NCI-H146 (cell line): ENCODE measurements at regions not wholly inside any gene's neighbourhood (a gene's known extent, or its start where the extent isn't known, plus 50 kb on each side); places are given as distances from the start of the nearest gene placed in this dataset.
"Not testable (repeated sequence)": the region's sequence is repeated elsewhere in the genome, so short reads cannot be mapped to it uniquely, and the experiment has no call there.

Experiments
- DNase-seq: peaks from one replicate; lab custom pipeline; 2025; lab: John Stamatoyannopoulos, UW

- DNase-seq = no peak
Observed at GRCh38 chr10:9399275-9399983, 1344.9 kb downstream of the GATA3 start.

GRCh38 chr10:9402067-9402466, 1347.6 kb downstream of the GATA3 start:
- DNase-seq = peak; percentile 49

GRCh38 chr10:9402507-9403195, 1348.2 kb downstream of the GATA3 start:
- DNase-seq = not testable (repeated sequence)

GRCh38 chr10:9407201-9407600, 1352.7 kb downstream of the GATA3 start:
- not testable (repeated sequence) for DNase-seq

GRCh38 chr10:9416331-9416730, 1361.8 kb downstream of the GATA3 start:
- DNase-seq = no peak

- no peak for DNase-seq
Observed at GRCh38 chr10:9419757-9420156, 1365.3 kb downstream of the GATA3 start.

GRCh38 chr10:9427209-9427608, 1372.7 kb downstream of the GATA3 start:
- DNase-seq = no peak

GRCh38 chr10:9437131-9437530, 1382.6 kb downstream of the GATA3 start:
- DNase-seq = no peak

GRCh38 chr10:9443758-9444157, 1389.3 kb downstream of the GATA3 start:
- DNase-seq = no peak

GRCh38 chr10:9449530-9449929, 1395.0 kb downstream of the GATA3 start:
- no peak for DNase-seq

GRCh38 chr10:9450801-9451200, 1396.3 kb downstream of the GATA3 start:
- DNase-seq = no peak

GRCh38 chr10:9451211-9451773, 1396.8 kb downstream of the GATA3 start:
- DNase-seq = no peak

GRCh38 chr10:9452056-9452455, 1397.6 kb downstream of the GATA3 start:
- no peak for DNase-seq

- DNase-seq = not testable (repeated sequence)
Observed at GRCh38 chr10:9453871-9454270, 1399.4 kb downstream of the GATA3 start.

- DNase-seq = no peak
Observed at GRCh38 chr10:9469663-9470205, 1415.2 kb downstream of the GATA3 start.

- DNase-seq = no peak
Observed at GRCh38 chr10:9470581-9470980, 1416.1 kb downstream of the GATA3 start.

- no peak for DNase-seq
Observed at GRCh38 chr10:9501944-9502343, 1447.5 kb downstream of the GATA3 start.

GRCh38 chr10:9504227-9504626, 1449.7 kb downstream of the GATA3 start:
- no peak for DNase-seq

GRCh38 chr10:9505546-9505945, 1451.1 kb downstream of the GATA3 start:
- DNase-seq = no peak

- no peak for DNase-seq
Observed at GRCh38 chr10:9508606-9509005, 1454.1 kb downstream of the GATA3 start.

GRCh38 chr10:9510626-9511025, 1456.1 kb downstream of the GATA3 start:
- no peak for DNase-seq

GRCh38 chr10:9515922-9516321, 1461.4 kb downstream of the GATA3 start:
- DNase-seq = no peak

GRCh38 chr10:9535744-9536143, 1481.3 kb downstream of the GATA3 start:
- DNase-seq = no peak
